ENCODE measurements at regions not wholly inside any gene's neighbourhood (a gene's known extent, or its start where the extent isn't known, plus 50 kb on each side); places are given as distances from the start of the nearest gene placed in this dataset.

GRCh38 chr5:144979516-144980264 is 809.0 kb downstream of the KCTD16 start:
- TF ChIP-seq POLR2A (IDR thresholded peaks at IDR 0.05; ENCODE audit: low read depth, low read length) (no peak), POLR2AphosphoS5 (IDR thresholded peaks at IDR 0.05; ENCODE audit: low read depth, low read length) (no peak)
